Fibroblast of lung (primary cell): ENCODE measurements at regions not wholly inside any gene's neighbourhood (a gene's known extent, or its start where the extent isn't known, plus 50 kb on each side); places are given as distances from the start of the nearest gene placed in this dataset.

Experiments used
- DNase-seq, 2 donors: peaks; one replicate each; pipeline versions ENCODE4 v3.0.0 to v3.0.0-alpha.2; 2010; ENCODE audit warnings: low read depth in 2 of 2
- H2AFZ ChIP-seq: 2 replicates; pipeline ENCODE4 v1.5.1; 2012; ENCODE audit warnings: low read length, control low read depth, inconsistent platforms
- H3K27ac ChIP-seq: 2 replicates; pipeline ENCODE4 v1.5.1; 2011; ENCODE audit warnings: low read length, control low read depth; ENCODE audit not compliant: insufficient read depth
- H3K27me3 ChIP-seq: 2 replicates; pipeline ENCODE4 v1.5.1; 2011; ENCODE audit warnings: mild to moderate bottlenecking, low read length; ENCODE audit not compliant: control insufficient read depth, insufficient read depth
- H3K36me3 ChIP-seq: 2 replicates; pipeline ENCODE4 v1.5.1; 2011; ENCODE audit warnings: low read length; ENCODE audit not compliant: control insufficient read depth, insufficient read depth
- H3K4me1 ChIP-seq: 2 replicates; pipeline ENCODE4 v1.5.1; 2011; ENCODE audit warnings: low read length; ENCODE audit not compliant: control insufficient read depth, insufficient read depth; ENCODE audit errors: extremely low read depth
- H3K4me2 ChIP-seq: 2 replicates; pipeline ENCODE4 v1.5.1; 2011; ENCODE audit warnings: low read length, control low read depth; ENCODE audit not compliant: insufficient read depth; ENCODE audit errors: extremely low read depth
- H3K4me3 ChIP-seq, 4 experiments: fragments of 200-600 bp in 1 of 4; sonication (generic) in 1 of 4; replicated peaks in 1 of 4; 2 replicates each; pipeline ENCODE4 v1.5.1; 2011 to 2016; ENCODE audit warnings: low read length in 4 of 4, low read depth in 3 of 4, mild to moderate bottlenecking in 3 of 4, control low read depth in 2 of 4, inconsistent platforms in 1 of 4, mixed read lengths in 1 of 4; ENCODE audit not compliant: insufficient read depth in 1 of 4; ENCODE audit errors: control extremely low read depth in 1 of 4
- H3K79me2 ChIP-seq: 2 replicates; pipeline ENCODE4 v1.5.1; 2012; ENCODE audit warnings: mild to moderate bottlenecking, low read length, inconsistent platforms; ENCODE audit not compliant: control insufficient read depth, insufficient read depth
- H3K9ac ChIP-seq: 2 replicates; pipeline ENCODE4 v1.5.1; 2011; ENCODE audit warnings: mild to moderate bottlenecking, low read length, control low read depth; ENCODE audit not compliant: insufficient read depth
- H3K9me3 ChIP-seq: 2 replicates; pipeline ENCODE4 v1.5.1; 2012; ENCODE audit warnings: low read depth, low read length; ENCODE audit not compliant: control insufficient read depth, insufficient read depth
- H4K20me1 ChIP-seq: 2 replicates; pipeline ENCODE4 v1.5.1; 2011; ENCODE audit warnings: low read length; ENCODE audit not compliant: control insufficient read depth, insufficient read depth; ENCODE audit errors: extremely low read depth
- EZH2 ChIP-seq: IDR thresholded peaks from 2 replicates; pipeline ENCODE4 v1.5.1; 2012; ENCODE audit warnings: low read length, control low read depth, mild to moderate bottlenecking; ENCODE audit errors: missing control alignments
- TF ChIP-seq, protein P1 (sequence below), 2 donors: IDR thresholded peaks in 1 of 2; conservative IDR thresholded peaks in 1 of 2; 1 replicate in 1 of 2; 2 replicates in 1 of 2; pipeline ENCODE4 v1.5.1; 2011 to 2012; ENCODE audit warnings: low read length in 2 of 2, control low read depth in 1 of 2, inconsistent platforms in 1 of 2, low read depth in 1 of 2, mild to moderate bottlenecking in 1 of 2

DNA sequence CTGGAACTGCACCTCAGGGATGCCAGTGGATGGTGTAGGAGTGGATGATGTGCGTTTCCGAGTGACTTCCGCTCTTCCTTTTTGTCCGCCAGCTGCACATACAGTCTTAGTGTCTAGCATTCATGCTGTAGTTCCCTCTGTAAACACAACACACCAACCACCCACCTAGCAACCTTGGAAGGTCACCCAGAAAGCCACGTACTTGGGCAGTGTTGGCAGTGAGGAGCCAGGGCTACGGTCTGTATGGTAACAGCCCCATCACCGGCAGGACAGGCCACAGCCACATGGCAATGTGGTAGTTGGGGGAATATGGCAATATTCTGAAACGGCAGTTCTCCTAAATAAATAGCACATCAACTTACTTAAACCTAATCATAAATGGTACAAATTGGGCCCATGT is 613.5 kb upstream of the MGMT start:
- Histone ChIP-seq H3K4me2 (no peak overlapping the region), H3K79me2 (no peaks in the 10 kb centered on the region), H3K9me3 (no peaks in the 10 kb centered on the region), H4K20me1 (no peaks in the 10 kb centered on the region), H3K4me1 (no peaks in the 10 kb centered on the region), H3K36me3 (no peaks in the 10 kb centered on the region), H3K27ac (no peak overlapping the region), H3K4me3 (no peak overlapping the region), H3K9ac (no peak overlapping the region), H3K27me3 (no peaks in the 10 kb centered on the region), H2AFZ (no peak overlapping the region)
- no peak for TF ChIP-seq EZH2
- TF ChIP-seq, protein P1, sequence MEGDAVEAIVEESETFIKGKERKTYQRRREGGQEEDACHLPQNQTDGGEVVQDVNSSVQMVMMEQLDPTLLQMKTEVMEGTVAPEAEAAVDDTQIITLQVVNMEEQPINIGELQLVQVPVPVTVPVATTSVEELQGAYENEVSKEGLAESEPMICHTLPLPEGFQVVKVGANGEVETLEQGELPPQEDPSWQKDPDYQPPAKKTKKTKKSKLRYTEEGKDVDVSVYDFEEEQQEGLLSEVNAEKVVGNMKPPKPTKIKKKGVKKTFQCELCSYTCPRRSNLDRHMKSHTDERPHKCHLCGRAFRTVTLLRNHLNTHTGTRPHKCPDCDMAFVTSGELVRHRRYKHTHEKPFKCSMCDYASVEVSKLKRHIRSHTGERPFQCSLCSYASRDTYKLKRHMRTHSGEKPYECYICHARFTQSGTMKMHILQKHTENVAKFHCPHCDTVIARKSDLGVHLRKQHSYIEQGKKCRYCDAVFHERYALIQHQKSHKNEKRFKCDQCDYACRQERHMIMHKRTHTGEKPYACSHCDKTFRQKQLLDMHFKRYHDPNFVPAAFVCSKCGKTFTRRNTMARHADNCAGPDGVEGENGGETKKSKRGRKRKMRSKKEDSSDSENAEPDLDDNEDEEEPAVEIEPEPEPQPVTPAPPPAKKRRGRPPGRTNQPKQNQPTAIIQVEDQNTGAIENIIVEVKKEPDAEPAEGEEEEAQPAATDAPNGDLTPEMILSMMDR (conservative IDR thresholded peaks at IDR 0.05 in 1 of 2, IDR thresholded peaks at IDR 0.05 in 1 of 2; ENCODE audit: low read depth in 1 of 2, low read length in 2 of 2): no peak
- no peak for DNase-seq

DNA sequence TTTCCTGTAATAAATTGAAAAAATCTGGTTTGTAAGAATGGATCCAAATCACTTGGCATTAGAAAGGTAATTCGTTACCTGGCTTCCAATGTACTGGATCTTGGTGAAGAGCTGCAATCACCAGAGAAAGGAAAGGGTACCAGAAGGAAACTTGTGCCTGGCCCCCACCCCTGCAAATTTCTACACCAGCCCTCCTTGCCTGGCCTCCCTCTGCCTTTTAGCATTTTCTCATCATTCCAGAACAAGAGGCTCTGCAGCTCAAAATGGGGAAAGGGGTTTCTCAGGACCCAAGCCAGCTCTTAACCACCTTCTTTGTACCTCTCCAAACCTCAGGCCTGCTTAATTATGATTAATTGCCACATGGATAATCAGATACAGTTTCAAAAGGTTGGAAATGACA is 612.8 kb upstream of the MGMT start:
- H3K79me2 ChIP-seq: no peaks in the 10 kb centered on the region
- no peaks in the 10 kb centered on the region for H3K4me1 ChIP-seq
- TF ChIP-seq, protein P1 (conservative IDR thresholded peaks at IDR 0.05 in 1 of 2, IDR thresholded peaks at IDR 0.05 in 1 of 2; ENCODE audit: low read depth in 1 of 2, low read length in 2 of 2): no peak
- no peak for TF ChIP-seq EZH2
- H4K20me1 ChIP-seq: no peaks in the 10 kb centered on the region
- H3K27me3 ChIP-seq: no peaks in the 10 kb centered on the region
- H3K4me3 ChIP-seq: no peak overlapping the region
- no peak overlapping the region for H3K9ac ChIP-seq
- DNase-seq: no peak
- H3K27ac ChIP-seq: no peak overlapping the region
- H3K4me2 ChIP-seq: no peak overlapping the region
- no peak overlapping the region for H2AFZ ChIP-seq
- no peaks in the 10 kb centered on the region for H3K9me3 ChIP-seq
- no peaks in the 10 kb centered on the region for H3K36me3 ChIP-seq

DNA sequence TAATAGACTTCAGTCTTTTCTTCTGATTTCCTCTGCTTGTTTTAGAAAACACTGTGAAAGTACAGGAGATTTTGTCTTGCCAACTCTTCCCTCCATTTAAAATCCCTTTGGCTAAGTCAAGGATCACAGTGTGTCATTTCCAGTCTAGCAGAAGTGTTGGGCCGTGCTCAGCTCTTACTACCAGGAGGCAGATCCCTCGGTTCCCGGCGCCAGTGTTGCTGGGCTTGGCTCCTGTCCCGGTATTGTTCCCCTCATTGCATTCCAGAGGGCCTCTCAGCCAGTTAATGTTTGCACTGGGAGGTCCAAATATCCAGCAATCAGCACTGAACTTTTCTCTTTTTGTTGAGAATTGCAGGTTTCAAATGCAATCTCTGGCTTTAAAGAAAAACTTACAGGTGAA is 612.1 kb upstream of the MGMT start:
- Histone ChIP-seq H3K9me3 (no peaks in the 10 kb centered on the region), H3K79me2 (no peaks in the 10 kb centered on the region), H4K20me1 (no peaks in the 10 kb centered on the region), H3K27me3 (no peaks in the 10 kb centered on the region), H3K4me2 (no peak overlapping the region), H3K36me3 (no peaks in the 10 kb centered on the region), H3K27ac (no peak overlapping the region), H2AFZ (no peak overlapping the region), H3K9ac (no peak overlapping the region), H3K4me1 (no peaks in the 10 kb centered on the region), H3K4me3 (no peak overlapping the region)
- peak; percentile 8 to 52 for DNase-seq
- no peak for TF ChIP-seq EZH2
- TF ChIP-seq, protein P1 (conservative IDR thresholded peaks at IDR 0.05 in 1 of 2, IDR thresholded peaks at IDR 0.05 in 1 of 2; ENCODE audit: low read depth in 1 of 2, low read length in 2 of 2): no peak
